Testis (tissue), 2 donors: ENCODE measurements at regions not wholly inside any gene's neighbourhood (a gene's known extent, or its start where the extent isn't known, plus 50 kb on each side); places are given as distances from the start of the nearest gene placed in this dataset.

Experiments used
- POLR2A ChIP-seq: fragments of 450-650 bp; IDR thresholded peaks from one replicate; pipeline ENCODE4 v1.6.1; 2017; ENCODE audit warnings: antibody characterized with exemption, mild to moderate bottlenecking, moderate library complexity
- TF ChIP-seq, protein P1 (sequence below), 3 experiments: fragments of 450-650 bp in 2 of 3; fragments of 200-600 bp in 1 of 3; sonication (generic) in 1 of 3; IDR thresholded peaks; one replicate each; pipeline ENCODE4 v1.5.1; 2016 to 2019; ENCODE audit warnings: antibody characterized with exemption in 3 of 3, mild to moderate bottlenecking in 2 of 3, moderate library complexity in 1 of 3

DNA sequence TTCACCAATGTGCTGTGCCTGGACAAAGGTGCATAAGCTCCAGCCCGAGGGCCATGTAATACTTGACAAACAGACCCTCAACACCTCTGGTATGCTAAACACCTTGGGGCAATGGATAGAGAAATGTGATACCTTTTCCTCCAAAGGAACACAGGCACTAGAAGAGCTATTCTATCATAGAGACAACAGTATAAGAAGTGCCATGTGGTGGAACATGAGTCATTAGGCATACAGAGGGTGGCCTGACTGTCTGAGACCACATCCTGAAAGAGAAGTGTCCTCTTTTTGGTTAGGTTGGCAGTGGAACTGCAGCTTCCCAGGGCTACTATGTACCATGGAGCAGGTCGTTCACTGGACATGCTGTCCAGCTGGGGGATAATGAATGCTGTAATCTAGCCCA, 153.9 kb downstream of the INSIG2 start:
- TF ChIP-seq, protein P1, sequence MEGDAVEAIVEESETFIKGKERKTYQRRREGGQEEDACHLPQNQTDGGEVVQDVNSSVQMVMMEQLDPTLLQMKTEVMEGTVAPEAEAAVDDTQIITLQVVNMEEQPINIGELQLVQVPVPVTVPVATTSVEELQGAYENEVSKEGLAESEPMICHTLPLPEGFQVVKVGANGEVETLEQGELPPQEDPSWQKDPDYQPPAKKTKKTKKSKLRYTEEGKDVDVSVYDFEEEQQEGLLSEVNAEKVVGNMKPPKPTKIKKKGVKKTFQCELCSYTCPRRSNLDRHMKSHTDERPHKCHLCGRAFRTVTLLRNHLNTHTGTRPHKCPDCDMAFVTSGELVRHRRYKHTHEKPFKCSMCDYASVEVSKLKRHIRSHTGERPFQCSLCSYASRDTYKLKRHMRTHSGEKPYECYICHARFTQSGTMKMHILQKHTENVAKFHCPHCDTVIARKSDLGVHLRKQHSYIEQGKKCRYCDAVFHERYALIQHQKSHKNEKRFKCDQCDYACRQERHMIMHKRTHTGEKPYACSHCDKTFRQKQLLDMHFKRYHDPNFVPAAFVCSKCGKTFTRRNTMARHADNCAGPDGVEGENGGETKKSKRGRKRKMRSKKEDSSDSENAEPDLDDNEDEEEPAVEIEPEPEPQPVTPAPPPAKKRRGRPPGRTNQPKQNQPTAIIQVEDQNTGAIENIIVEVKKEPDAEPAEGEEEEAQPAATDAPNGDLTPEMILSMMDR (IDR thresholded peaks at IDR 0.05) = no peak
- no peak for TF ChIP-seq POLR2A
